ENCODE measurements at regions not wholly inside any gene's neighbourhood (a gene's known extent, or its start where the extent isn't known, plus 50 kb on each side); places are given as distances from the start of the nearest gene placed in this dataset.
"Not testable (repeated sequence)": the region's sequence is repeated elsewhere in the genome, so short reads cannot be mapped to it uniquely, and the experiment has no call there.

DNA sequence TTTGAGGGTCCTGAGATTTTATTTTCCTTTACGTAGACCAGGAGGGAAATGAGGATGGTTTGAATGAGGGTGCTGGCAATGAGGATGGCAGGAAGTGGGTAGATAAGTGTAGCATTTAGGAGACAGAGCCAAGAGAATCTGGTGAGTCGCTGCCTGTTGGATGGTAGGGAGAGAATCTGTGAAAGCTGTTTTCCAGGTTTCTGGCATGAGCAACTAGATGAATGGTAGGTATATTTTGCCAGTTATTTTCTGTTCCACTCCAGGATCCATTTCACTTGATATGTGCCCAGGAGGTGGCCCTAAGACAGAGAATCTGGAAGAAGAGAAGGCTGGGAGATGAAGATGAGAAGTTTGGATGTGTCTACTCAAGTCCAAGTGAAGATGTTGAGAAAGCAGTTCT lies 63.3 kb upstream of the VIPR2 start:
- no peak for DNase-seq (ENCODE audit: low read depth)

DNA sequence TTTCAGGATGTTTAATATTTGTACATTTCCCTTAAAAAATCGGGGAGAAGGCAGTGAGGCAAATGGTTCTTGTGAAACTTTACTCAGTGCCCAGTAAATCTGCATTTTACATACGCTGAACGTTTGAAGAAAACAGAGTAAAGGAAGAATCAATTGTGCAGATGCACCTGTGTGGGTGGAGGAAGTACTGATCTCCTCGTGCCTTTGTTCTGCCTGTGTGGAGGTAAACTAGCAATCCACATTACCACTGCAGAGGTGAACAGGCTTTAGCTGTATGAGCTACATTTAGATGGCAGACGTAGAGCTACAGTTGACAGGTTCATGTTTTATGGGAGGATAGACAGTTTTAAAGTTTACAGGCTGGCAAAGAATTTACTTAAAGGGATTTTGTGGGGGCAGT lies 62.7 kb upstream of the VIPR2 start:
- no peak for DNase-seq (ENCODE audit: low read depth)

DNA sequence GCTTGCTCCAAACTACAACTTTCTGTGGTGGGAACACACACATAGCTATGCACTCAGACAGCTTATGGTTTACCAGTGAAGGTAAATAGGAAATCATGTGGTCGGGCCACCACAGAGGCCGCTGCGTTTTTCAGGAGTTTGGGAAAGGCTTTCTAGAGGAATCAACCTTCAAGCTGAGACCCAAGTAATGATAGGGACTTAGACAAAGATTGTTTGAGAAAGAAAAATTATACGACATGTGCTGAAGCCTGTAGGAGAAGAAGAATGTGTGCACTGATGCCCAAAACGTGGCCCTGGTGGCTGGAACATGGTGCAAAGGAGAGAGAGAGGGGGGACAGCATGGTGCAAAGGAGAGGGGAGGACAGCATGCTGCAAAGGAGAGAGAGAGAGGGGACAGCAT lies 61.2 kb upstream of the VIPR2 start:
- no peak for DNase-seq (ENCODE audit: low read depth)

DNA sequence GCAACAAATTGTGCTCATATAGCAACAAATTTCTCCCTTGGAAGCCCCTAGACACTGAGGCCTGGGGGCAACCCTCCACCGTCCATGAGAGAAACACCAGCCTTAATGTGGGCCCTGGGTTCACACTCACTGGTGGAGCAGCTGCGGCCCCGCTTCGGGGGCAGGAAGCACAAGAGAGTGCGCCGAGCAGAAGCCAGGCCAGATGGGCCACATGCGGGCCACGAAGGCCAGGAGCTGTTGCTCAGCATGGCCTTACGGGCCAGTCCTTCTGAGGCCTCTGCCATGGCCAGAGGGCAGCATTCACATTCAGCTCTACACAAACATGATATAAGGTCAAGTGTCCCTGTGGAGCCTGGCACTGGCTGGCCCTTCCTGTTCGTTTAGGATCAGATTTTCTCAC lies 60.0 kb upstream of the VIPR2 start:
- no peak for DNase-seq (ENCODE audit: low read depth)

DNA sequence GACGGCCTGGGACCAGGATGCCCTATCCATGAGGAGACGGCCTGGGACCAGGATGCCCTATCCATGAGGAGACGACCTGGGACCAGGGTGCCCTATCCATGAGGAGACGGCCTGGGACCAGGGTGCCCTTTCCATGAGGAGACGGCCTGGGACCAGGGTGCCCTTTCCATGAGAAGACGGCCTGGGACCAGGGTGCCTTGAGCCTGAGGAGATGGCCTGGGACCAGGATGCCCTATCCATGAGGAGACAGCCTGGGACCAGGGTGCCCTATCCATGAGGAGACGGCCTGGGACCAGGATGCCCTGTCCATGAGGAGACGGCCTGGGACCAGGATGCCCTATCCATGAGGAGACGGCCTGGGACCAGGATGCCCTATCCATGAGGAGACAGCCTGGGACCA lies 58.6 kb upstream of the VIPR2 start:
- not testable (repeated sequence) for DNase-seq (ENCODE audit: low read depth)

DNA sequence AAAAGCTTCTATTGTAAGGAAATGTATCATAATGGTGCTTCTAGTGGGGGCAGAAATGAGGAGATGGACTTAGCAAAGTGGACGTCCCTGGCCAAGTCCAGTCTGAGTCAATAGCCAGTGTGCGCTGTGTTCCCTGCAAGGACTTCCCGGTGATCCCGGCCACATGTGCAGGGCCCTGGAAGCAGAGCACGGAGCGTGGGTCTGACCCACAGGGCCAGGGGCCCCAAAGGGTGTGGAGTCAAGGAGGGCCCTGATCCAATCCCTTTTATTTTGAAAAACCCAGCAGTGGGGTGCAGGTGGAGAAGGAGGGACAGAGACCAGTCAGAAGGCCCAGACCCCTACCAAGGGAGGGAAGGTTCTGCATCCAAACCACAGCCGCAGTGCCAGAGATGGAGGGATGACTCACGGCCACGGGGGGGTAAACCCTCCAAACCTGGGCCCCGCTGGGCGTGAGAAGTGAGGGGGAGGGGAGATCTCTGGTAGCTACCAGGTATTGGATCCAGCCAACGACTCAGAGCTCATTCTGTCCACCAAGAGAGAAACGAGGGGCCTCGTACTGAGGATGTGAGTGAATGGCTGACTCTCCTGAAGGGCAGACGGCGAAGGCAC lies 57.2 kb upstream of the VIPR2 start:
- DNase-seq (ENCODE audit: low read depth), result no peak

DNA sequence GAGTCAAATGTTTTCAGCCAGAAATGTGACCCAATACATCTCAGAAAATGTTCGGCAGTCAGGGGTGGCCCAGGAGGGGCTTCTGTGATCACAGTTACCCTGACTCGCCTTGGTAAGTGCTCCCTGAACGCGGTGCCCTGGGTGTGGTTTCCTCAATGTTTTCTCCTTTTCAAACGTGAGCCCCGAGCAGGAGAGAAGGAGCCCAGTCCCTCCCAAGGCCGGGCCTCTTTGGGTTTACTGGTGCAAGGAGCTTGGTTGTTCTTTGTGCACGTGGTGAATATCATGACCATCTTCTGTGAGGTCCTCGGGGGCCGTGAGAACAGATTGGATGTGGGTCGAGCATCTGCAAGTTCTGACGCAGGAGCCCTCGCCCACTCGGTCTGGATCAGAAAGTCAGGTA lies 55.8 kb upstream of the VIPR2 start:
- DNase-seq (ENCODE audit: low read depth), result no peak

DNA sequence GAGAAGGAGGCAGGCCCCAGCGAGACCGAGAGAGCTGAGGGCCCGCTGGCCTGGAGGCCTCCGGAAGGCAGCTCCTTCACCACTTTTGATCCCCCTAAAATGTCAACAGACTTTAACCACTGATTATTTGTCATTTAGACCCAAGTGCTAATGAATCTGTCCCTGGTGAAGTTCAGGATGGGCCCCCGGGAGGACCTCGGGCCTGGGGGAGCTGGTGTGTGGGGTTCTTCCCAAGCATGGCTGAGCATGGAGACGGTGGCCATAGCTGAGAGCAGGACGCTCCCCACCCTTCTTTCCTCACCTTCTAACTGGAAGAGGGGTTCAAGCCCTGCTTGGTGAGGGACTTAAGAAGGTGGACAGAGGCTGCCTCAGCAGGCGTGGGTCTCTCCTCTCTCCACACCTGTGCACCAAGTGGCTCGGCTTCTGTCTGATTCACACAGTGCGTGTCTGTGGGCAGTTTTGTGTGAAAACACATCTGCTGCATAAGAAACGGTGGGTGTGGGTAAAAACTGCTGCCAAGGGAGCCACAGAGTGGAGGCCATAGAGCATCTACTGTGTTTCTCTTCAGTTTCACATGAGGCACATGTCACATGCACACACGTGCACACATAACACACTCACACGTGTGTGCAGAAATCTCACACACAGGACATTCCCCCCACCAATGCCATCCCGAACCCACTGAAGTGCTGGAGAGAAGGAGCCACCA lies 53.5 kb upstream of the VIPR2 start:
- no peak for DNase-seq (ENCODE audit: low read depth)

DNA sequence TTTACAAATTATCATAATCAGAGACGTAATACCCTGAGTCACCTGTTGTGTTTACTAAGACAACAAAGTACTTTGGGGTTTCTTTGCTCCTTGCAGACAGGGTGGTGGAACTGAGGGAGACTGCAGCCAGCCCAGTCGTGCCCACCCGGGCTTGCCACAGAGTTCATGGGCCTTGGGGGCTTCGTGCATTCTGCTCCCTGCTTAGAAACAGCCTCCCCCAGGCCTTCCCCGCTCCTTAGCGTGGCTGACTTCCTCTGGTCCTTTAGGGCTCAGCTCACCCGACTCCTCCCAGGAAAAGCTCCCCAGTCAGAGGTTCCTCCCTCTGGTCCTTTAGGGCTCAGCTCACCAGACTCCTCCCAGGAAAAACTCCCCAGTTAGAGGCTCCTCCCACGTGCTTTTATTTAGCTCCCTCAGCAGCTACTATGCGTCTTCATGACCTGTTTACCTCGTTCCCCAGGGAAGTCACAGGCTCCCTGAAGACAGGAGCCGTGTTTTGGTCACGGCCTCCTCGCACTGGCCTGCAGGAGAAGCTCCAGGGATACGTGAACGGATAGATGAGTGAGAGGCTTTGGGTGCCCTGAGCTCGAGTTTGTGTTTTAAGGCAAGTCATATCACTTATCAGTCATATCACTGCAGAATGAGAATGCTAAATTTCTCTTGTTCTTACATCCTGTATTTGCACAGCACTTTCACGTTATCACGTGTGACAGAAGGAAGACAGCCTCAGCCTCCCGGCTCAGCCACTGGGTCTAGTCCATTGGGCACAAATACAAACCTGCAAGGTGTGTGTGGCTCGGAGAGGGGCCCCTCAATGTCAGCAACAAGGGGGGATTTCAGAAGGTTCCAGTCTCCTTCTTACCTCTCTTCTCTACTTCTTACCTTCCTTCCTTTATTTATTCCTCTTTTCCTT lies 52.7 kb upstream of the VIPR2 start:
- peak; percentile 15 for DNase-seq (ENCODE audit: low read depth)

DNA sequence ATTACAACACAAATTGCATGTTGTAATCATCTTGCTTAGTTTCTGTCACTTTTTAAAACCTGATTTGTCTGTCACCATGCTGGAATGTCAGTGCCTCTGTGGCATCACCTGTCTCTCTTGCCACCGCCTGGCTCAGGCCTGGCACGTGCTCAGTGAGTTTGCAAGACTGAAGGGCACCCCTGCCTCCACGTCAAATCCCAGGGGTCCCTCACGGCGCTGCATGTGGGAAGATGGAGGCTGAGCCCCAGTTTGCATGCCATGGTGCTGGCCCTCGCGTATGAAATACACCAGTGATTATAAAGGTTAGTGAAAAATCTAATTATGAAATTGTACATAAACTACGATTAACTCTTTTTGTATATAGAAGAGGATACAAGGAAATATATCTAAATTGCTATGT lies 51.9 kb upstream of the VIPR2 start:
- DNase-seq (ENCODE audit: low read depth), result no peak

DNA sequence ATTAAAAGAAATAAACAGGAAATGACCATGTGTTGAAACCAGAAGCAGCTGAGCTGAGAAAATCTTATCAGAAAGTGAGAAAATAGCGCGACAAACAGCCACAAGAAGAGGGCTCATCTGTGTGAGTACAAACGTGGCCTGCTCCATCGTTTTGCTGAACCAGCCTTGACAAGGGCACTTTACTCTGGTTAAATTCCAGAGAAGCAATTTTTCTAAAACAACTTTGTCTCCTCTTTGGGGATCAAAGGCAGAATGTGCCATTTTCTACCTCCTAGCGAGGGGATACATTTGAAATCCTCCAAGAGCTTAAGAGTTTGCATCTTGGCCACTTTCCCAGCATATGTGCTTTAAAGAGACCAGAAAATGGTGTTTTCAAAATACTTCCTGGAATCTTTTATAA lies 51.3 kb upstream of the VIPR2 start:
- DNase-seq (ENCODE audit: low read depth), result no peak

Data from activated T-helper 1 cell treated with Interleukin-2 at 50 U/mL for 16 hours (primary cell).